M059J (cell line): ENCODE measurements at regions not wholly inside any gene's neighbourhood (a gene's known extent, or its start where the extent isn't known, plus 50 kb on each side); places are given as distances from the start of the nearest gene placed in this dataset.
"Not testable (repeated sequence)": the region's sequence is repeated elsewhere in the genome, so short reads cannot be mapped to it uniquely, and the experiment has no call there.

Experiments used
- DNase-seq: peaks from one replicate; pipeline ENCODE4 v3.0.0-alpha.2; 2012; ENCODE audit warnings: low read depth

DNA sequence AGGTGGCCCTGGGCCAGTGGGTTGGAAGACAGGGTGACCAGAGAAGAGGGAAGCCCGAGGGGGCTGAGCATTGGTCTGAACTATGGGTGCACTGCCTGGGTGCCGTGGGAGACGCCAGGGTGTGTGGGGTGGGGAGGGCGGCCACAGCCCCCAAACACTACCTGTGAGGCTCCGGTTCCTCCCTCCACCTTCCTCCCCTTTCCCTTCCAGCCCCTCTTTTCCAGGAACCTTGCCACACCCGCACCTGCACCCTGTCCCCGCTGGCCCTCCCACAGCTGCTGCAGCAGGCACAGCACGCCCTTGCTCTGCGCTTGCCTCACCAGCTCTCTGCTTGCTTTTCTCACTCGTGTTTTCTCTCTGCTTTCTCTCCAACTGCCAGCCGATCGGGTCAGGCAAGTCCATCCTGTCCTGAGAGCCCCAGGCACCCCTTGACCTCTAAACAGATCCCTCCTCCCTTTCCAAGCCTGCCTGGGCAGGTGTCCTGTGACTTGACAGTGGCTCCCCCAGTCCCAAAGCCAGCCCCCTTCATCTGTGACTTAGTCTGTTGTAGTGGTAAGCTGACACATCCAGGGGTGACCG, 193.7 kb downstream of the MSX2 start:
- no peak for DNase-seq

DNA sequence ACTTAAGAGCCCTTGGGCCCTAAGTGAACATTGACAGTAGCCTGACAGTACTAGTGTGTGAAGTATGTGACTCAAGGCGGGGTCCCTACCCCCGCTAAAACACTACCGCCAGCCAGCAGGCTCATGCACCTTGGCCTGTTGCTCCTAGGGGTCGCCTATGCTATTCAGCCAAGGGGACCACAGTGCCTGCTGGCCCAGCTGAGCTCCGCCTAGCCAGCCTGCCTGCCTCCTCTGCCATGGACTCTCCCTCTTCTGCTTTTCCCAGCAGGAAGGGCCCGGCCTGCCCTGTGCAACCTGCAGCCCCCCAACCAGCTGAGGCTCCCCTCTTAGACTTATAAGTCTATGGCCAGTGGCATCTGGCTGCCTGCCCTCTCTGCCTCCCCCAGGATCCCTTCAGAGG, 193.1 kb downstream of the MSX2 start:
- not testable (repeated sequence) for DNase-seq

DNA sequence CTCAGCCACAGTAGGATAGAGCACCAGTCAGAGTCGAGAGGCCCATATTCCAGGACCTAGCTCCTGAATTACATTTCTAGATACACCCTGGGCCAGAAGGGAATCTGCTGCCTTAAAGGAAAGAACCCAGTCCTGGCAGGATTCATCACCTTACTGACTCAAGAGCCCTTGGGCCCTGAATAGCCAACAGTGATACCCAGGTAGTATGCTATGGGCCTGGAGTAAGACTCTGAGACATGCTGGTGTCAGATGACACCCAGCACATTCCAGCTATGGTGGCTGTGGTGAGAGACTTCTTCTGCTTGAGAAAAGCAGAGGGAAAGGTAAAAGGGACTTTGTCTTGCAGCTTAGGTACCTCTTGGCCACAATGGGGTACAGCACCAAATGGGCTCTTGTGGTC, 192.5 kb downstream of the MSX2 start:
- DNase-seq: peak; percentile 8

DNA sequence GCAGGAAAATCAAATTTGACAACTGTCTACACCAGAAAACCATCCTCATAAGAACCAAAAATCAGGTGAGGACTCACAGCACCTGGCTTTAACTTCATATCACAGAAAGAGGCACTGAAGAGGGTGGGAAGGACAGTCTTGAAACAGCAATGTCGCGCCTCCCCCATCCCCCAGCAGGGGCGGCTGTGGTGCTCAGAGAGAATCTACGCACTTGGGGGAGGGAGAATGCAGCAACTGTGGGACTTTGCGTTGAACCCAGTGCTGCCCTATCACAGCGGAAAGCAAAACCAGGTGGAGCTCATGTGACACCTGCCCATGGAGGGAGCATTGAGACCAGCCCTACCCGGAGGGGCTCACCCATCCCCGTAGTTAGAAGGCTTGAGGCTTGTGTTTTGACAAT, 191.8 kb downstream of the MSX2 start:
- DNase-seq: no peak

DNA sequence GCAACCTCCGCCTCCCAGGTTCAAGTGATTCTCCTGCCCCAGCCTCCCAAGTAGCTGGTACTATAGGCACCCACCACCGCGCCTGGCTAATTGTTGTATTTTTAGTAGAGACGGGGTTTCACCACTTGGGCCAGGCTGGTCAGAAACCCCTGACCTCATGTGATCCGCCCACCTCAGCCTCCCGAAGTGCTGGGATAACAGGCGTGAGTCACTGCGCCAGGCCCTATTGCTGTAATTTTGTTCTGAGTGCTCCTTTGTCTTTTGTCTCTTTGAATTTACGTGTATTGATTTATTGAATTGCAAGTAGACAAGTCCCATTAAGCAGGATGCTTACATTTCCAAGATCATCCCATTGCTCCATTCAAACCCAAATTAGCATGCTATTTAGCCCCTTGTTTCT, 186.7 kb downstream of the MSX2 start:
- DNase-seq: no peak

DNA sequence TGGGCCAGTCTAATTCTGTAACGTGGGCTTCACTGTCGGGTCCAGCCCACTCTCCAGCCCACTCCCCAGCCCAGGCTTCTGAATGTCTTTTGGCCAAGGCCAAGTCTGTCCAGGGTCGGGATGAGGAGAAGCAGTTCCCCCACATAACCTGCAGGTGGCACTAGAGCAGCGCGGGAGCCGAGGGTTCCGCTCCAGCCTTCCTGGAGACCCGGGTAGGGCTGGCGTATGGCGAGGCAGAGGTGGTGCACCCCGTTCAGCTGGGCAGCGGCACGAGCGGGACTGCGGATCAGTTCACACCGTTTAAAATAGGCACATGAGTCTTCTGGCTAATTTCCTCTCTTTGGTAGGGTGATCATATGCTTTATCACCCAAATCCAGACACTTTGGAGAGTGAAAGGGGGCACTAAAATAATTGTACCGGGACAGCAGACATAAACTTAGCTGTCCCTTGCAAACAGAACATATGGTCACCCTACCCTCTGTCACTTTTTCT, 185.9 kb downstream of the MSX2 start:
- peak; percentile 53 for DNase-seq

DNA sequence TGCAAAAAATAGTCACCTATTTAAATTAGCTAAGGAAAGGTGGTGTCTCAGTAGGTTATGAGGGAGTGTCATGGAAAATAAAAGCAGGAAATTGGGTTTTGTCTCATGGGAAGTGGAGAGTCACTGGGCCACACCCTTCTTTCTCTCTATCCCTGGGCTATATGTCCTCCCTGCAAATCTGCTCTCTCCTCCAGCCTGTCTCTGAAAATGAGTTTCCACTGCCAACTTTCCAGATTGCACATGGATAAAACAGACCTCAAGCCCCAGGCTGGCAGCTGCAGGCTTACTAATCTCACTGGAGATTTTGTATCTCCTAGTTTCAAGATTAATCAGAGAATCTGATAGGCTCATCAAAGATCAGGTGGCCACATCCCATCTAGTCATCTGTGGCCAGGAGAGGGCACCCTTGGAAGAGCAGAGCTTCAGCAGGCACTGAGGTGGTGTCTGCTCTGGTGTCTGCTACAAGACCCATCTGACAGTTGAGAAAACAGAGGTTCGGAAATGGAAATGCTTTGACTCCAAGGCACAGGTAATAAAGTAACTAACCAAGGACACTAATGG, 178.9 kb downstream of the MSX2 start:
- peak; percentile 23 for DNase-seq

DNA sequence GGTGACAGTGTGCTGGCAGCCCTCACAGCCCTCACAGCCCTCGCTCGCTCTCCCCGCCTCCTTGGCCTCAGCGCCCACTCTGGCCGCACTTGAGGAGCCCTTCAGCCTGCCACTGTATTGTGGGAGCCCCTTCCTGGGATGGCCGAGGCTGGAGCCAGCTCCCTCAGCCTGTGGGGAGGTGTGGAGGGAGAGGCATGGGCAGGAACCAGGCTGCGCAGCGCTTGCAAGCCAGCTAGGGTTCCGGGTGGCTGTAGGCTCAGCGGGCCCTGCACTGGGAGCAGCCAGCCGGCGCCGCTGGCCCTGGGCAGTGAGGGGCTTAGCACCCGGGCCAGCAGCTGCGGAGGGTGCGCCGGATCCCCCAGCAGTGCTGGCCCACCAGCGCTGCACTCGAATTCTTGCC, 177.0 kb downstream of the MSX2 start:
- DNase-seq: no peak

DNA sequence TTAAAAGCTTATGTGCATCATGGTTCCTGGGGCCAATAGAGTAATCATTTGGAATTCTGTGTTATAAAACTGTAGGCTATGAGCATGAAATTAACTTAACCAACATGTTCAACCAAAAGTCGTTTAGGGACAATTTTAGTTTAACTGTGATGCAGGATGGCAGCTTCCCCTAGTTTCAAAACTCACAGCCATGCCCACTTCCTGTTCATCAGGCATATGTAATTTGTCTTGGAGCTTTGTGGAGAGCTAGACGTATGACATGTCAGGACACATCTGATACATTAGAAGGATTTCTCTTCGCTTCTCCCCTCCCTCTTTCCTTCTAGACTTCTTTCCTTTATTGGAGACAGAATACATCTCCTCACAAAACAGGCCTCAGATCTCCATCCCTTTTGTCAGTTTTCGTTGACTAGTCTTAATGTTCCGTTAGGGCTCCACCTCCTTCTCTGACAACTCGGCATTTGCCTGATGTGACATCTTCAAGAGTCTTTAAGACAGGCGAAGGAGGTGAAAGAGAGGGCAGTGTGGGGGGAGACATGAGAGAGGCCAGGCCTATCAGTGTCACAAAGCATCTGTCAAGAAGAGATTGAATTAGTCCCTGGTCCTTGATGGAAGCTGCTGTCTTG, 176.0 kb downstream of the MSX2 start:
- no peak for DNase-seq

DNA sequence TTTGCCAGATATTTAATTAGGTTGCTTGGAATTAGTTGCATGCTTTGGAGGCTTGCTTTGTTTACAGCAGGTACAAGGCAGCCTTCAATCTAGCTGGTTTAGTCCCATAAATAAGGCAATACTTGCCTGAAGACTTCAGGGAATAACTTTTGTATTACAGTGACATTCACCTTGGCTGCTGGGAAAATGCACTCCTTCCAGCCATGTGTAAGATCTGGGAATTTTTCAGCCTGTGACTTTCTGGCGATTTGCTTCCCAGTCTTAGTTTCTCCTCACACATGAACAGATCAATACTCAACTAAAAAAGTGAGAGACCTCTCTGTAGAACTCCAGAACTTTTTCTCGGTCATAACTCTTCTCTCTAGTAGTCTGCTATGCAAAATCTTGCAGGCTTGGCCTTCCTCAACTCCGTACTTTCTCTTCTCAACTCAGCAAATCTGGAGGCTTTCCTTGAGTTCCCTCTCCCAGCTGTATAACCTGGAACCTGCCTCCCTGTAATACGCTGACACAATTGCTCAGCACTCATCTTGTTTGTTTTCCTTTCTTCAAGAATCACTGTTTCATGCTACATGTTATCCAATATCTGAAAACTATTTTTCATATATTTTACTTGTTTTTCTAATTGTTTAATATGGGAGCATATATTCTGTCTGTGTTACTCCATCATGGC, 173.0 kb downstream of the MSX2 start:
- DNase-seq: no peak

DNA sequence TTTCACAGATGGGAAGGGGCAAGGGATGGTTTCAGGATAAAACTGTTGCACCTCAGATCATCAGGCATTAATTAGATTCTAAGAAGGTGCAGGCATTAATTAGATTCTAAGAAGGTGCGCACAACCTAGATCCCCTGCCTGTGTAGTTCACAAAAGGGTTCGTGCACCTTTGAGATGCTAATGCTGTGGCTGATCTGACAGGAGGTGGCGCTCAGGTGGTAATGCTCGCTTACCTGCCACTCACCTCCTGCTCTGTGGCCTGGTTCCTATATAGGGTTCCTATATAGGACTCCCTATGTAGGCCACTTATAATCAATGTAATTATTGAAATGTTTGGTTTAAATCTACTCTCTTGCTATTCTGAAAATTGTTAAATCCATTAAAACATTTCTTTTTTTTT, 171.0 kb downstream of the MSX2 start:
- no peak for DNase-seq

DNA sequence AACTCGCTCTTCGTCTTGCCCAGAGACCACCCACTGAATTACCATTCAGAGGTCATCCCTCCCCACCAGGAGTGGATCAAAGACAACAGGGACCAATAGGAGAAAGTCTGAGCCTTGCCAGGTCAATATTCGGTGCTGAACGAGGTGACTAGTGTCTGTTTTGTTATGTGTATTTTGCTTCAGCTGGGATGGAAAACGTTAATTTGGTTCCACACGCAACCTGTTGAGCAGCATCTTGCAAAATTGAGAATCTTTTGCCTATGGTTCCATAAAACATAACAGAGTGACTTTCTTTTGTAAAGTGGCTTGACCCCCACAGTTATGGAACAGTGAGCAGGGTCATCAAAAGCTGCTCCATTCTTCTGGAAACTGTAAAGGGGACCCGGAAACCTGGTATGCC, 168.4 kb downstream of the MSX2 start:
- DNase-seq: no peak

DNA sequence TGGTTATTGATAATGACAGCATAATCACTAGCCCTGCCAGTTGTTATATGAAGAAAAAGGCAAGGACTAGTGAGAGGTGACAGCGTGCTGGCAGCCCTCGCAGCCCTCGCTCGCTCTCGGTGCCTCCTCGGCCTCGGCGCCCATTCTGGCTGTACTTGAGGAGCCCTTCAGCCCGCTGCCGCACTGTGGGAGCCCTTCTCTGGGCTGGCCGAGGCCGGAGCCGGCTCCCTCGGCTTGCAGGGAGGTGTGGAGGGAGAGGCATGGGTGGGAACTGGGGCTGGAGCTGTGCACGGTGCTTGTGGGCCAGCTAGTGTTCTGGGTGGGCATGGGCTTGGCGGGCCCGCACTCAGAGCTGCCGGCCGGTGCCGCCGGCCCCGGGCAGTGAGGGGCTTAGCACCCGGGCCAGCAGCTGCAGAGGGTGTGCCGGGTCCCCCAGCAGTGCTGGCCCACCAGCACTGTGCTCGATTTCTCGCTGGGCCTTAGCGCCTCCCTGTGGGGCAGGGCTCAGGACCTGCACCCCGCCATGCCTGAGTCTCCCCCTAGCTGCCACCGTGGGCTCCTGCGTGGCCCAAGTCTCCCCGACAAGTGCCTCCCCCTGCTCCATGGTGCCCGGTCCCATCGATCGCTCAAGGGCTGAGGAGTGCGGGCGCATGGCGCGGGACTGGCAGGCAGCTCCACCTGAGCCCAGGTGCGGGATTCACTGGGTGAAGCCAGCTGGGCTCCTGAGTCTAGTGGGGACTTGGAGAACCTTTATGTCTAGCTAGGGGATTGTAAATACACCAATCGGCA, 156.2 kb downstream of the MSX2 start:
- not testable (repeated sequence) for DNase-seq

DNA sequence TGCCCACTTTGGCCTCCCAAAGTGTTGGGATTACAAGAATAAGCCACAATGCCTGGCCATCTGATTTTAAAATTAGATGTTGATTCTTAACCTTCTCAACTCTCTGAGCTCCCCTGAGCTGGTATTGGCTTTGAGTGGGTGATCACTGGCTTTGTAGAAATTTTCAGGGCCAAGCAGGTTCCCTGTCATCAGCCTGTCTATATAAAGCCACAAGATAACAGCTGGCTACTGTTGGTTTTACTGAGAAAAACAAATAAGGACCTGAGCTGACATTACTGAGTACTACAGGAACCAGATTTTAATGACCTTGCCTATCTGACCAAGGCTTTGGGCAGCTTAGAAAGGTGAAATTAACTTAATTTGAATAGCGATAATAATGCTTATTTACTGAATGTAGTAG, 153.6 kb downstream of the MSX2 start:
- no peak for DNase-seq

DNA sequence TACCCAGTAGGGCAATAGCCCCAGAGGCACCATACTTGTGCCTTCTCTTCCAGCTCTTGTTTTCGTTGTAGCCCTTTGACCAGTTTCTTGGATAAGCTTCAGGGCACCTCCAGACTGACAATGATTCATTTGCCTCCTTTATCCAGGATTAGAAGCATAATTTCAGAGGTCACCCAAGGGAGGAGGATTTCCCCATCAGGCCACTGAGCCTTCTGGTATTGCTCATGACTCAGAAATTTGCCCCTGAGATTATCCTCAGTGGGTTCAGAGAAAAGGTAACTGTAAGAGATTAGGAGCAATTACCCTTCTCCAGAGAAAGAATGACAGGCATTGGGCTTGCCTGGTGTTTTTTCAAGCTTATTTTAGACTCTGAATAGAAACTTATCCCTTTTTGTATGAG, 147.9 kb downstream of the MSX2 start:
- peak; percentile 61 for DNase-seq

DNA sequence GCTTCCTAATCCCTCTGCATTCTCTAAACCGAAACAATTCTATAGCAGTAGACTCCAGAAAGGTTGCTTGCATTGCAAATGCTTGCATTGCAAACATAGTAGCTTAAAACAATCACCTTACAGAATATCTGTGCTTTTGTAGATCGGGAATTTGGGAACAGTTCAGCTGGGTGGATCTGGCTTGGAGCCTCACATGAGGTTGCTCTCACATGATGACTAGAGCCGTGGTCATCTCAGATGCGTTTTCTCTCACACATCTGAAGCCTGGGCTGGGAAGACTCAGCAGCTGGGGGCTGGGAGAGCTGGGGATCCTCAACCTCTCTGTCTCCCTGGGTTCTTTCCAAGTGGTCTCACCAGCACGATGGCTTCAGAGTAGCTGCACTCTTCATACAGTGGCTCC, 127.8 kb downstream of the MSX2 start:
- no peak for DNase-seq

DNA sequence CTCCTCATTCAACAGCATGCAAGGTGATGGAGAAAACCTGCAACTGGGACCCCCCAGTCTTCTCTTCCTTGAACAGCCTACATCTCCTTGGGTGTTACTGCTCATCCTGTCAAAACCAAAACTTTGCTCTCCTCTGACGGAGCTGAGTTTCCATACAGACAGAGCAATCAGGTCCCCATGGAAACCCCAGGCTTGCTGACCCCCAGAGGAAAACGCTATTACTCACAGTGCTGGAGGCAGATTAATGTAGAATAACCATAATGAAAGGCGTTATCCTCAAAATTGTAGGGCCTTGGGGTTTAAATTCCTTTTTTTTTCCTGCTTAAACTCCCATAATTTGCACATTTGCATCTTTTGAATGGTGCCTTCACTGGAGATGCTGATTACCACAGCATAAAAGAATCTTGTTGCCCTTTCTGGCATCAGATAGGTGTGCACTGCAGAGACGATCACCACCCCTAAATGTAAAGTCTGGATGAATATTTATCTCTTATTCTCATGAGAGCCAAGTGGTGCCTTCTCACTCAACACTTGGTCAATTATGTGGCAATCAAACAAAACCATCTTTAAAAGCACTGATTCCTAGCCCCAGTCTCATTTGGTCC, 126.3 kb downstream of the MSX2 start:
- DNase-seq: no peak

DNA sequence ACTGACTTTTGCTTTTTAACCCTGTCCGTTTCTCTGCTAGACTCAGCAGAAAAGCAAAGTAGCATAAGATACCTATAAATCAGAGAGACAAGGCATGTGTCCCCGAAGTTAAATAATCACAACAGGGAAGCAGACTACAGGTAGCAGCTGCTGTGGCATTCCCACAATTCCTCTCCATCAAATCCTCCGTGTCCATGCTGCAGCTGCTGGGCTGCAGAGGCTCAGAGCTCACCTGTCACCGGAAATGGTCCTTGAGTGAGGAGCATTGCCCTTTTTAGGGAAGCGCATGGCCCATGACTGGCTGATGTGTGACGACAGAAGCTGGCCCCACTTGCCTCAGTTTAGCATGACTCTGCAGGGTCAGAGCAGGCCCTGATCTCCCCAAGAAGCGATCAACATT, 125.0 kb downstream of the MSX2 start:
- no peak for DNase-seq

DNA sequence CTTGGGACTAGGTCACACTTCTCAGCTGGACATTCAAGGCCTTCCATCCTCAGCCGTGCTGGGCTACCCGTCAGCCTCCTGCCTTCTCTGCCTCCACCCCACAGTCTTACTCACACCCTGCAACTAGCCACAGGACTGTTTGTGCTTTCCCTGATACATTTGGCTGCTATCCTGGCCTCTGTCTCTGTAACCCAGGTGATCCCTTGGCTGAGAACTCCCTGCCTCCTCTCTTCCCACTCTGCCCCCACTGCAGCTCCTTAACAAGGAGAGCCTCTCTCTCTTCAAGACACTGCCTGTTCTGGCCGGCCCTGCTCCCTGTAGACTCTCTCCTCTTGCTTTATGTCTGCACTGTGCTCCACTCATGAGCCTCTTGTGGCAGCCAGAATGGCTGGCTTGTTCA, 120.6 kb downstream of the MSX2 start:
- peak; percentile 30 for DNase-seq

DNA sequence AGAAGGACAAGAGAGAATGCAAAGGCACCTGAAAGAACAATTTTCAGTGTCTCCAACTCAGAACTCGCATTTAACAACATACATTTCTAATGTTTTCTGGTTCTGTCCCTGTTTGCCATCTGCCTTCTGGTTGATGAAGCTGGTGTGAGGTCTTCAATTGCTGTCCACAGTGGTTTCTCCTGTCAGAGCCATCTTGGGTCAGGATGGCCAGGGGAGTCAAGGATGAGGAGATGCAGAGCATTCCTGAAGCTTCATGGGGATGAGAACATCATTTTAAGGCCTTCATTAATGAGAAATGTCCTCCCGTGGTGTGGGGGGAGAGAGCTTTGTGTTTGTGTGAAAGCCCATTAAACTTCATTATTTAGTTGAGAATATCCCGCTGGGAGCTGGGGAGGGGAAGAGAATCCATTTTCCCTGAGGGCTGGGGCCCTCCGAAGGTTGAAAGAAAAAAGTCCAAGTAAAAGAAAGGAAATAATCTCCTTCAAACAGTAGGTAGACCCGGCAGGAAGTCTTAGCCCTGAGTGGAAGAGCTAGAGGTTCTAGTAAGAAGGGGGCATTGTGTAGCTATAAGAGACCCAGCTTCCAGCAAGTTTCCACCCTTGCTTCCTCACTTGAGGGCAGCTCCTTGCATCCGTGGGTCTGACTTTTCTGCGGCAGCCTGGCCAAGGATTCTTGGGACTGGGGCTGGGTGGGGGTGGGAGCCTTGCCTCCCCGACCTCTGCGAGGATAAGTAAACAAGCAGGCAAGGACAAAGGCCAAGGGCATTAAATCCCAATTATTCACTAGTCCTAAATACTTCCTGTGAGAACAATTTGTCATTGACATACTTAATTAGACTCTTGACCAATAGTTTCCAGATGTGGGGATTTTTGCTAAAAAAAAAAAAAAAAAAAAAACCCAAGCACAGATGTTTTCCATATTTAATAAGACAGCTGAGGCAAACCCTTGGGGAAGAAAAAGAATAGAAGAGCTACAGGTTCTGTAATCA, 119.2 kb downstream of the MSX2 start:
- no peak for DNase-seq

DNA sequence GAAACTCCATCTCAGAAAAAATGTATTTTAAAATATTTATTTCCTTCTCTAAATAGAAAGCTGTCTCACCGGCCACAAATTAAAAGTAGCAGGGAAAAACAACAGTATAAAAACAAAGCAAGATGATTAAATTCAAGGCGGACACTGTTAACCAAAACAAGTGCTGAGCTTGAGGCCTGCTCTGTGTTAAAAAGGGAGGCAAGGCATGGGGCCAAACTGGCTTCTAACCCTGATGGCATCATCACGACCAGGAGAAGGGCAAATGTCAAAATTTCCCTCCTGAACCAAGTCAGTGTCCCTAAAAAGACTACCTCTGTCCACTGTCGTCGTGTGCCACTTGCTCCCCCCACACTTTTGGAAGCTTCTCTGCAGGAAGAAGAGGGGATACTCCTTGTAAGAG, 116.1 kb downstream of the MSX2 start:
- no peak for DNase-seq
